A549 (cell line): ENCODE measurements at regions not wholly inside any gene's neighbourhood (a gene's known extent, or its start where the extent isn't known, plus 50 kb on each side); places are given as distances from the start of the nearest gene placed in this dataset.

ENCODE experiments used
- ATAC-seq, 2 experiments: fragments of 200-7000 bp in 1 of 2; fragments of >200 bp in 1 of 2; cut with Nextera tagmentation in 1 of 2; cut with Tn5 transposase in 1 of 2; 3 replicates each; pipeline versions ENCODE4 v1.8.0 to v1.9.1; 2018 to 2020; ENCODE audit warnings: mild to moderate bottlenecking in 1 of 2, moderate library complexity in 1 of 2
- CTCF ChIA-PET: fragments of 300-600 bp; sonication (Branson Sonifier 250); formaldehyde crosslinking; extraction: SDS; loops from one replicate; lab custom pipeline; 2021; ENCODE audit warnings: antibody characterized with exemption, inconsistent platforms; lab: Yijun Ruan, JAX
- POLR2A ChIA-PET: fragments of 350-600 bp; formaldehyde crosslinking; extraction: SDS; loops from one replicate; lab custom pipeline; 2021; ENCODE audit warnings: antibody characterized with exemption, inconsistent platforms; lab: Yijun Ruan, JAX
- DNase-seq, 2 experiments: peaks; one replicate each; pipeline versions ENCODE4 v3.0.0 to v3.0.0-alpha.2; 2011 to 2016; ENCODE audit warnings: low read depth in 1 of 2, low spot score in 1 of 2
- FAIRE-seq: peaks from 2 replicates; lab custom pipeline; 2011; peaks lifted over from hg19 to GRCh38; lab: Jason Lieb, UNC
- H3K27ac ChIP-seq, 2 experiments: fragments of >200 bp; sonication (Bioruptor Twin); formaldehyde crosslinking; 3 replicates each; pipeline ENCODE4 v1.5.1; 2016 to 2017
- H3K4me1 ChIP-seq: fragments of >200 bp; sonication (Bioruptor Twin); formaldehyde crosslinking; 3 replicates; pipeline ENCODE4 v1.6.1; 2016
- H3K4me2 ChIP-seq: fragments of >200 bp; sonication (Bioruptor Twin); formaldehyde crosslinking; 3 replicates; pipeline ENCODE4 v1.6.1; 2016
- H3K4me3 ChIP-seq: fragments of >200 bp; sonication (Bioruptor Twin); formaldehyde crosslinking; 3 replicates; pipeline ENCODE4 v1.5.1; 2016
- H3K9me3 ChIP-seq: fragments of >200 bp; sonication (Bioruptor Twin); formaldehyde crosslinking; 3 replicates; pipeline ENCODE4 v1.6.1; 2016
- ATOH8 ChIP-seq: fragments of 250-450 bp; sonication (Bioruptor Pico); IDR thresholded peaks from 2 replicates; pipeline ENCODE4 v1.5.0; 2020; ENCODE audit warnings: low read depth, mild to moderate bottlenecking, moderate library complexity
- CBX8 ChIP-seq: fragments of 200-600 bp; sonication (generic); IDR thresholded peaks from 2 replicates; pipeline ENCODE4 v1.6.1; 2016
- CHD2 ChIP-seq: fragments of 150-350 bp; IDR thresholded peaks from 2 replicates; pipeline ENCODE4 v1.6.1; 2014; ENCODE audit warnings: low read length; ENCODE audit not compliant: partially characterized antibody
- E2F6 ChIP-seq: IDR thresholded peaks from 2 replicates; pipeline ENCODE4 v1.6.1; 2012; ENCODE audit warnings: low read depth, borderline replicate concordance
- EHF ChIP-seq: fragments of 250-450 bp; sonication (Bioruptor Pico); IDR thresholded peaks from 2 replicates; pipeline ENCODE4 v1.5.0; 2020; ENCODE audit warnings: mild to moderate bottlenecking
- EHMT2 ChIP-seq: fragments of 200-600 bp; sonication (generic); IDR thresholded peaks from 2 replicates; pipeline ENCODE4 v1.6.1; 2016; ENCODE audit warnings: antibody characterized with exemption, low read depth, mild to moderate bottlenecking, moderate library complexity
- ELK1 ChIP-seq: fragments of 150-350 bp; IDR thresholded peaks from 2 replicates; pipeline ENCODE4 v1.6.1; 2014; ENCODE audit warnings: low read depth, mild to moderate bottlenecking, low read length
- ESRRA ChIP-seq: fragments of 150-350 bp; IDR thresholded peaks from 2 replicates; pipeline ENCODE4 v1.6.1; 2014; ENCODE audit warnings: mild to moderate bottlenecking, low read length, borderline replicate concordance
- HOXB13 ChIP-seq: fragments of 250-450 bp; sonication (Bioruptor Pico); IDR thresholded peaks from 2 replicates; pipeline ENCODE4 v1.5.0; 2020; ENCODE audit warnings: low read depth, mild to moderate bottlenecking, moderate library complexity
- HOXB5 ChIP-seq: fragments of 250-450 bp; sonication (Bioruptor Pico); IDR thresholded peaks from 2 replicates; pipeline ENCODE4 v1.5.0; 2020; ENCODE audit warnings: mild to moderate bottlenecking, moderate library complexity
- MAFK ChIP-seq: fragments of 450-650 bp; IDR thresholded peaks from 2 replicates; pipeline ENCODE4 v1.6.1; 2014; ENCODE audit not compliant: partially characterized antibody
- MAX ChIP-seq: IDR thresholded peaks from 2 replicates; pipeline ENCODE4 v1.6.1; 2012
- MAZ ChIP-seq: fragments of 150-350 bp; IDR thresholded peaks from 2 replicates; pipeline ENCODE4 v1.6.1; 2014; ENCODE audit warnings: antibody characterized with exemption, low read depth, low read length, borderline replicate concordance
- MYC ChIP-seq: IDR thresholded peaks from 2 replicates; pipeline ENCODE4 v1.6.1; 2012; ENCODE audit warnings: mild to moderate bottlenecking, inconsistent platforms, low read length, improper control_type of control experiment, borderline replicate concordance
- NPAS2 ChIP-seq: fragments of 250-450 bp; sonication (Bioruptor Pico); IDR thresholded peaks from 2 replicates; pipeline ENCODE4 v1.8.0; 2022; ENCODE audit warnings: mild to moderate bottlenecking, moderate library complexity, borderline replicate concordance
- POLR2A ChIP-seq: IDR thresholded peaks from 2 replicates; pipeline ENCODE4 v1.6.1; 2012; ENCODE audit warnings: mild to moderate bottlenecking, low read length
- POLR2AphosphoS2 ChIP-seq: conservative IDR thresholded peaks from 2 replicates; pipeline ENCODE4 v1.6.1; 2012; ENCODE audit warnings: low read length, improper control_type of control experiment, inconsistent platforms
- RAD21 ChIP-seq, 2 experiments: fragments of >200 bp in 1 of 2; sonication (Bioruptor Twin) in 1 of 2; formaldehyde crosslinking in 1 of 2; IDR thresholded peaks in 1 of 2; conservative IDR thresholded peaks in 1 of 2; 2 replicates in 1 of 2; 3 replicates in 1 of 2; pipeline ENCODE4 v1.6.1; 2012 to 2018; ENCODE audit warnings: inconsistent platforms in 1 of 2
- RCOR1 ChIP-seq: fragments of 150-350 bp; IDR thresholded peaks from 2 replicates; pipeline ENCODE4 v1.6.1; 2014; ENCODE audit warnings: antibody characterized with exemption, low read length, low read depth
- TFCP2L1 ChIP-seq: fragments of 250-450 bp; sonication (Bioruptor Pico); IDR thresholded peaks from 2 replicates; pipeline ENCODE4 v1.5.0; 2021; ENCODE audit warnings: mild to moderate bottlenecking
- USF2 ChIP-seq: fragments of 450-650 bp; IDR thresholded peaks from 2 replicates; pipeline ENCODE4 v1.6.1; 2014; ENCODE audit warnings: antibody characterized with exemption
- WGBS: methylation state at CpG from one replicate; pipeline ENCODE4 v1.1.6; 2017; ENCODE audit errors: missing lambda C conversion rate; 5-methylcytosine and 5-hydroxymethylcytosine counted together

- peak overlapping the region; percentile 79 for H3K4me2 ChIP-seq
- ATAC-seq (no peak), DNase-seq (no peak), FAIRE-seq (no peak)
- H3K9me3 ChIP-seq: no peaks in the 10 kb centered on the region
- ChIA-PET POLR2A (no interaction called here), CTCF (no interaction called here)
- TF ChIP-seq EHF (CRISPR knock-in tag) (no peak), CBX8 (no peak), RAD21 (conservative IDR thresholded peaks at IDR 0.05 in 1 of 2, IDR thresholded peaks at IDR 0.05 in 1 of 2) (no peak), HOXB13 (CRISPR knock-in tag) (no peak), MYC (no peak), USF2 (no peak), ATOH8 (CRISPR knock-in tag) (no peak), RCOR1 (no peak), POLR2AphosphoS2 (no peak), MAZ (no peak), EHMT2 (no peak), NPAS2 (CRISPR knock-in tag) (no peak), MAFK (no peak), ELK1 (no peak), E2F6 (no peak), ESRRA (no peak)
- peaks cover 15% of the 10 kb centered on the region for H3K4me1 ChIP-seq
- no peak overlapping the region; a peak in 1 of 6 replicates for H3K27ac ChIP-seq
- WGBS: 41% methylated on average over 4 of the region's 4 CpGs
- H3K4me3 ChIP-seq: no peak overlapping the region
Measured at GRCh38 chr13:85694992-85695391, 104.2 kb downstream of the SLITRK6 start.

- Histone ChIP-seq H3K4me3 (no peak overlapping the region), H3K27ac (peak overlapping the region; percentile 63 to 72; a peak in 5 of 6 replicates), H3K4me2 (peak overlapping the region; percentile 79), H3K9me3 (no peaks in the 10 kb centered on the region), H3K4me1 (peaks cover 15% of the 10 kb centered on the region)
- peak; percentile 83 to 91 for ATAC-seq
- POLR2A ChIA-PET: no interaction called here
- no peak for TF ChIP-seq HOXB5
- TF ChIP-seq EHMT2: no peak
- DNase-seq: peak; percentile 3 to 64
- CTCF ChIA-PET: no interaction called here
- 42% methylated on average over 7 of the region's 7 CpGs for WGBS
- no peak for FAIRE-seq
Measured at GRCh38 chr13:85693889-85694511, 105.2 kb downstream of the SLITRK6 start.

- DNase-seq (no peak), ATAC-seq (no peak), FAIRE-seq (no peak)
- POLR2A ChIA-PET: no interaction called here
- Histone ChIP-seq H3K4me2 (no peak overlapping the region), H3K9me3 (no peaks in the 10 kb centered on the region), H3K4me1 (peaks cover 15% of the 10 kb centered on the region), H3K4me3 (no peak overlapping the region), H3K27ac (no peak overlapping the region)
- CTCF ChIA-PET: no interaction called here
- TF ChIP-seq MAFK (no peak), TFCP2L1 (CRISPR knock-in tag) (no peak), RCOR1 (no peak), MAX (no peak), ESRRA (no peak), USF2 (no peak), POLR2A (no peak), CHD2 (no peak)
- WGBS: 72% methylated on average over 1 of the region's 1 CpG
Measured at GRCh38 chr13:85690368-85690767, 108.9 kb downstream of the SLITRK6 start.
